Nephron progenitor cell (in vitro differentiated cells): ENCODE measurements at regions not wholly inside any gene's neighbourhood (a gene's known extent, or its start where the extent isn't known, plus 50 kb on each side); places are given as distances from the start of the nearest gene placed in this dataset.

ENCODE experiments used
- DNase-seq: peaks from one replicate; pipeline ENCODE4 v3.0.0; 2021
- H3K27ac Mint-ChIP-seq: 2 replicates; pipeline ENCODE4 v1.8.0; 2021; ENCODE audit warnings: mild to moderate bottlenecking, moderate library complexity, mixed read lengths
- H3K27me3 Mint-ChIP-seq: 2 replicates; pipeline ENCODE4 v1.8.0; 2021; ENCODE audit warnings: mild to moderate bottlenecking, low read depth, mixed read lengths; ENCODE audit not compliant: poor library complexity
- H3K36me3 Mint-ChIP-seq: 2 replicates; pipeline ENCODE4 v1.8.0; 2021; ENCODE audit warnings: low read depth, mixed read lengths
- H3K4me1 Mint-ChIP-seq: 2 replicates; pipeline ENCODE4 v1.8.0; 2021; ENCODE audit warnings: mixed read lengths
- H3K4me3 Mint-ChIP-seq: 2 replicates; pipeline ENCODE4 v1.8.0; 2021; ENCODE audit warnings: mild to moderate bottlenecking, moderate library complexity, mixed read lengths
- H3K9me3 Mint-ChIP-seq: 2 replicates; pipeline ENCODE4 v1.8.0; 2021; ENCODE audit warnings: mild to moderate bottlenecking, moderate library complexity, mixed read lengths
- CTCF ChIP-seq: fragments of 200-600 bp; sonication (generic); IDR thresholded peaks from 2 replicates; pipeline ENCODE4 v1.5.0; 2021; ENCODE audit warnings: antibody characterized with exemption

DNA sequence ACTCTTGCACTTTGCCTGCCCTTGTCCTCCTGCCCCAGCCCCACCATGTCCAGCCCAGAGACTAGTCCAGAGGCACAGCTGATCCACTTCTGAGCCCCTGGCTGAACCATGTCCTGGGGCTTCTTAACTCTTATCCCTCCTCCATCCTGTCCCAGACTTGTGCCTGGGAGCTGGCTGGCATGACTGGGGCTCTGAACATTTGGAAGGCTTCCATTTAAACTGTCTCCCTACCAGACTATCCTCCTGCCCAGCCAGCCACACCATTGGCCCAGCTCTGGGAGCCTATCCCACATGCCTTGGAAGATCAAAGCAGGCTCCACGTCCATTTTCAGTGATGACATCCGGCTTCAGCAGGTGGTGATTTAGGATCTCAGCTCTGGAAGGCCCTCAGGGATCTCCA is 57.4 kb downstream of the FAM241B start:
- Mint-ChIP-seq H3K9me3 (no peaks in the 10 kb centered on the region), H3K4me1 (peaks cover 53% of the 10 kb centered on the region)

DNA sequence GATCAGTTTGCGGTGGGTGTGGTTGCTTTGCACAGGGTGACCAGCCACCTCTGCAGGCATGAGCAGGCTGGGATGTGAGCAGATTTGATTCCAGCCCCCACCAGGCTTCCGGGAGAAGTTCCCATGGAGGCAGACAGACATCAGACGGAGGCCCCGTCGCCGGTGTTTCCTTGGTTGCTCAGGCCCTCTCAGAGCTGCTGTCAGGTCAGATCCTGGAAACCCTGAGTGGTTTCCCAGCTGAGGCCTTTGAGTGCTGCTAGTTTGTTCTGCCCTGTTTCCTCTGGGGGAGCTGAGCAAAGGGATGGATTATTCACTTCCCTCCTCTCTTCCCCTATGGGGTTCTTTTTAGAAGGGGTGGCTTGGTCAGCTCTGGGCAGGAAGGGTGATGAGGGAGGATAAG is 62.2 kb downstream of the FAM241B start:
- no peak overlapping the region for H3K27ac Mint-ChIP-seq
- H3K4me1 Mint-ChIP-seq: peaks cover 5% of the 10 kb centered on the region
- peaks cover 27% of the 10 kb centered on the region for H3K27me3 Mint-ChIP-seq
- TF ChIP-seq CTCF: no peak
- H3K4me3 Mint-ChIP-seq: no peak overlapping the region
- DNase-seq: no peak
- no peaks in the 10 kb centered on the region for H3K9me3 Mint-ChIP-seq
- H3K36me3 Mint-ChIP-seq: no peaks in the 10 kb centered on the region

More for the DNA sequence above, 57.4 kb downstream of the FAM241B start:
- no peak for TF ChIP-seq CTCF
- Mint-ChIP-seq H3K27me3 (peaks cover 22% of the 10 kb centered on the region), H3K27ac (peak overlapping the region; percentile 54), H3K36me3 (no peaks in the 10 kb centered on the region), H3K4me3 (no peak overlapping the region)
- DNase-seq: no peak

DNA sequence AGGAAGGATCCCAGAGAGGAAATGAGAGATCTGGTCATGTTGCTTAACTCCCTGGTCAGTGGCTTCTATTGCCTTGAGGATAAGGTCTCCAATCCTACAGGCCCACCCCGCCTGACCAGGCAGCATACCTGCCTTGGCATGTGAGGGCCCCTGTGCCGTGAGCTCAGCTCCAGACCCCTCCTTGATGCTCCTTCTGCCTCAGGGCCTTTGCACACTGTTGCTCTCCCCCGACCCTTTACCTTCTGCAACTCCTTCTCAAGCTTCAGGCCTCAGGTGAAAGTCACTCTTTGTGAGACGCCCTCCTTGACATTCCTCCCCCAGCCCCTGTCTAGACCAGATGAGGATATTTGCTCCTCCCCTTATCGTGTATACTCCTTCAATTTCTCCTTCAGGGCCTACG is 62.8 kb downstream of the FAM241B start:
- Mint-ChIP-seq H3K4me3 (no peak overlapping the region), H3K27me3 (peaks cover 24% of the 10 kb centered on the region), H3K36me3 (no peaks in the 10 kb centered on the region), H3K27ac (peak overlapping the region; percentile 36), H3K4me1 (no peaks in the 10 kb centered on the region), H3K9me3 (no peaks in the 10 kb centered on the region)
- no peak for TF ChIP-seq CTCF
- no peak for DNase-seq

GRCh38 chr10:69693886-69694285 is 63.8 kb downstream of the FAM241B start:
- H3K27me3 Mint-ChIP-seq: peaks cover 20% of the 10 kb centered on the region
- TF ChIP-seq CTCF: no peak
- H3K4me3 Mint-ChIP-seq: no peak overlapping the region
- H3K36me3 Mint-ChIP-seq: no peaks in the 10 kb centered on the region
- no peak for DNase-seq
- no peak overlapping the region for H3K27ac Mint-ChIP-seq
- peaks cover 3% of the 10 kb centered on the region for H3K9me3 Mint-ChIP-seq
- H3K4me1 Mint-ChIP-seq: no peaks in the 10 kb centered on the region

DNA sequence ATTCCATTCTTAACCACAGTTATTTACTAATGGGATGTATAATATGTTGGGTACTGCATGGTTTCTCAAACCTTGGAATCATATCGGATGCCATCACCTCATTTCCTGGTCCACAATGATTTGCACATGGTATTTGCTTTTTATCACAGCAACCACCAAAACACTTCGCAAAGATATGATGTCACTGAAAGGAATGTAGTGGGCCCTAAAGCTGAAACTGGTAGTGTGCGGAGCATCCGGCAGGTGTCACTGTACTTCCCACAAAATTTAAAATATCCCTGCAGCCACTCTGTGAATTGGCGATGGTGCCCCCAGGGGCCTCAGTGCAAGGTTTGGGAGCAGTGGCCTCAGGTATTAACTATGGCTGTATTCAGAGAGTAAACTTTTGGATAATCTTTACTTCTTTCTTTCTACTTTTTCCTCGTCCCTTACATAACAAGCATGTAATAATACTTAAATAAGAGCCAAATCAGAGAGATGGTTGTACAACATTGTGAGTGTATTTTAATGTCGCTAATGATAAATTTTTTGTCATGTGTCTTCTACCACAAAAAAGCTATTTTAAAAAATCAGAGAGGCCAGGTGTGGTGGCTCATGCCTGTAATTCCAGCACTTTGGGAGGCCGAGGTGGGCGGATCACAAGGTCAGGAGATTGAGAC is 66.2 kb downstream of the FAM241B start:
- Mint-ChIP-seq H3K27ac (no peak overlapping the region), H3K4me1 (no peaks in the 10 kb centered on the region), H3K4me3 (no peak overlapping the region), H3K9me3 (peaks cover 11% of the 10 kb centered on the region), H3K36me3 (no peaks in the 10 kb centered on the region), H3K27me3 (peaks cover 19% of the 10 kb centered on the region)
- peak; percentile 63 for TF ChIP-seq CTCF
- DNase-seq: peak; percentile 51

DNA sequence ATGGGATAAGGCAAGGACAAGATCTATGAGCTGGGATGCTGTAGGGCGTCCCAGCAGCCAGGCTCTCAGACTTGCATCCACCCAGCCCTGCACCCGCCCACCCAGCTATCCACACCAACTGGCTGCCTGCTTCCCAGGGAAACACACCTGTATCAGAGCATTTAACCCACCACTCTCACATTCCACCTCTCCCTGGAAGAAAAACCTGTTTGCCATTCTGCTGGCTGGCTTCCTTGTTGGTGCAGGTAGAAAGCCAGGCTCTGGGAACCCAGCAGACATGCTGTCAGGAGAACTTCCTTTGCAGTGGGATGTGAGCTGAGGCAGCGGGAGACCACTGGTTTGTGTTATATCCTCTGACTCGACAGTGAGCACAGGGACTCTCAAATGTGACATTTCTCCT is 67.0 kb downstream of the FAM241B start:
- Mint-ChIP-seq H3K27ac (no peak overlapping the region), H3K36me3 (no peaks in the 10 kb centered on the region), H3K4me3 (no peak overlapping the region), H3K9me3 (peaks cover 11% of the 10 kb centered on the region), H3K4me1 (no peaks in the 10 kb centered on the region), H3K27me3 (peaks cover 26% of the 10 kb centered on the region)
- no peak for DNase-seq
- TF ChIP-seq CTCF: no peak
